GM18502 (cell line): ENCODE measurements at regions not wholly inside any gene's neighbourhood (a gene's known extent, or its start where the extent isn't known, plus 50 kb on each side); places are given as distances from the start of the nearest gene placed in this dataset.
"Not testable (repeated sequence)": the region's sequence is repeated elsewhere in the genome, so short reads cannot be mapped to it uniquely, and the experiment has no call there.

Experiments
- ATAC-seq: cut with Tn5 transposase; IDR thresholded peaks from one replicate; pipeline ENCODE4 v1.9.1; 2021; ENCODE audit warnings: mild to moderate bottlenecking; ENCODE audit not compliant: unreplicated experiment, poor library complexity

DNA sequence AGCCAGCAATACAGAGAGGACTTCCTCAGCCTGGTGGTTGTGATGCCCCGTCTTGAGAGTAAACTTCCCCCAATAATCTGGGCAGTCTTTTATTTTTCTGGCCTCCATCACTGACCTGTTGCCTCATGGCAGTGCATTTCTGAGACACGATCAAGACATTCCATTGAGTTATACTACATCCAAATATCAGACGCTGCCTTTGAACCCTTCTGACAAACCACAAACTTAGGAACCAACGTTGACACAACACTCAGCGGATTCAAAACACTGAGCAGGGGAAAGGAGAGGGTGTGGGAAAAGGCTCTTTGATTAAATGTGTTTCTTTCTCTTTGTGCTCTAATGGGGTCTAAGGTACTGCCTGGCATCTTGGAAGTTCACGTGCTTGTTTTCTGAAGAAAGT is 100.7 kb upstream of the TBX5 start:
- no peak for ATAC-seq

DNA sequence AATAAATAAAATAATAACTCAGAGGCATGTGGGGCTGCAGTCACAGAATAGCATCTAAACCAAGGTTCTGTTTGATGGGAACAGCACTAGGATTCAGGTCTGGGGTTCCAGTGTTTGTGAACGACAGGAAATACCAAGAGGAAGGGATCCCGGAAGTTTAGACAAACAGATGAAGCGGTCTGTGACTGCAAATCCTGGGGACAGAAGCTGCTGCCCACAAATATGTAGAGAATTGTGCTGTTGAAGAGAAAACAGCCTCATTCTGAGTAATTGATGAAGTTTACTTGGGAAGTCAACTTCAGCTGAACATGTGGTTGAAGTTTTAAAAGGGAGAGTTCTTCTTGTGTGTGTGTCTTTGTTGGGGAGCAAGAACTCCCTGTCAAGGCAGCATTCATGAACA is 98.4 kb upstream of the TBX5 start:
- no peak for ATAC-seq

DNA sequence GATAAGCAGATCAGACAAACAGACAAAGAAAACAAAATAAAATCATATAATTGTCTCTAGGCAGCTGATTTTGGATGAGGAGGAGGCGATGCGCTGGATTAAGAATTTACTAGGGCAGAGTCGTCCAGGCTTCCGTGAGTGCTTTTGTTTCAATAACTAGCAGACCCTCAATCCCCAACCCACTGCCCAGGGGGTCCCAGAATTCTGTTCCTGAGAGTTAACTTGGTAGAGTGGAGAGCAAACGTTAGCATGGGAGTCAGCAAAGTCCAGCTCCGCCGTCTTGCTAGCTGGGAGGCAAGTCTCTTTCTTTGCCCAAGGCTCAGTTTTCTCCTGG is 95.5 kb upstream of the TBX5 start:
- no peak for ATAC-seq

DNA sequence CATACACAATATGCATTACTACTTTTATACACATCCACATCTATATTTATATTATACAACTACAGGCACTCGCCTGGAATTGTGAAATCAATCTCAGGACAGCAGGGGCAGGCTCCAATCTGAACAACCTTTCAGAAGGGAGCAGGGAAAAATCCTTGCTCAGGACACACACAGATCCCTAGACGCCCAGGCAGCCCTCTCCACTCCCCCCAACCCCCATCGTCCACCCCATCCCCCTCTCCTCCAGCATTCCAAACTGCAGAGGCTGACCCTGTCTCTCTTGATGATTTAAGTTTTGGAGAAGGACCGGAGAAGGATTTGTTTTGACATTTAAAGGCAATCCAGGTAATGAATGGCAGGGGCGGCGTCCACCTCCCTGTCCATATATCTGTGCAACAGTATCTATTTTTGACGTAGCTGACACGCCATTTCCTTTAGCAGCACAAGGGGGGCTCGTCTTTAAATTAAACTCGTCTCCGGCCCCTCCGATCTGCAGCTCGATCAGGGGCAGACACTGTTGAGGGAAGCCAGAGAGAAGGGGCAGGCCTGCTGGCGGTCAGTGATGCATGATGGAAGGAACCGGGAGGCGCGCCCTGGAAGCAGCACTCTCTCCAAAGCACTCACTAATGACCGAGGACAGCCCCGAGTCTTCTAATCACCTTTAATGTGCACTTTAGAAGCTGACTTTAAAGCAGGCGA is 95.0 kb upstream of the TBX5 start:
- no peak for ATAC-seq

DNA sequence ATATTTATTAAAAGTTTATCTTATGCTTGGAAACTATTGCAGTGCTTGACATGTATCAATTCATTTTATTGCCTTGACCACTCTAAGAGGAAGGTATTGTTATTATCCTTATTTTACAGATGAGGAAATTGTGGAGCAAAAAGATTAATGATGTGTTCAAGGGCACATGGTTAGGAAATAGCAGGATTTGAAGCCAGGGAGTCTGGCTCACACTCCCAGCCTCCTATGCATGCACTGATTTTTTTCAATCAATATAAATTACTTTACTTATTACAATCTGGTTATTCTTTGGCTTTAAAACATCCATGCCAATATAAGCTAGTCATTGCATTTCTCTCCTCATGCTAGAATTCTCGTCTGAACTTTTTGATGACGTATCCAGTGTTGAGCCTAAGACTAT is 94.2 kb upstream of the TBX5 start:
- ATAC-seq, result no peak

DNA sequence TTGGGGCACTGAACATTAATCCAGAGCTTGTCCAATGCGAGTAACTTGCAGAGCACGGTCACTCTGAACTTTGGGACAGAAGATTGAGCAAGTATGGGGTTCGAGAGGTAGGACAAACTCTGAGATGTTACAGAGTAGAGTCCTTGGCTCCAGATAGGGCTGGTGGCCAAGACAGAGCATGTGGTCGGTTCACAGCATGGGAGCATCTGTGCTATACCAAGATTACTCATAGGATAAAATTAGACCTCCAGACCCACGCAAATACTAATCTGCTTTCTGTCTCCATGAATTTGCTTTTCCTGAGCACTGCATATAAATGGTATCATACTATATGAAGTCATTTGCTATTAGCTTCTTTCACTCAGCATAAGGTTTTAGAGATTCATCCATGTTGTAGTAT is 93.4 kb upstream of the TBX5 start:
- no peak for ATAC-seq

DNA sequence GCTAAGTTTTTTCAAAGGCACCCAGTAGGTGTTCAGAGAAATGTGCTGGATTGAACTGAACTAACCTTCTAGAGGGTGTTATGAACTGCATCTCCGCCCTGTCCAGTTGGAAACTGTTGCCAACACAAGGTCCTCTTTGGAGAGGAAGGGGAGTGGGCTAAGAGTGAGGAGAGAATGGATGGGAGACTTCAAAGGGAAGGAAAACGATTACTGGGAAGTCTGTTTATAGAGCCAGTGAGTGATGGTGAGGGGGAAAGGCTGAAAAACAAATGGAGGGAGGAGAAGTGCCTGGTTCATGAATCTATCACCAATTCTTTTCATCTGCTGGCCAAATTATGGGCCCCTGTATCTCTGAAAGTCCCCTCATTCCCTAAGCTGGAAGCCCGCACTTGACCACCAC is 86.0 kb upstream of the TBX5 start:
- no peak for ATAC-seq

DNA sequence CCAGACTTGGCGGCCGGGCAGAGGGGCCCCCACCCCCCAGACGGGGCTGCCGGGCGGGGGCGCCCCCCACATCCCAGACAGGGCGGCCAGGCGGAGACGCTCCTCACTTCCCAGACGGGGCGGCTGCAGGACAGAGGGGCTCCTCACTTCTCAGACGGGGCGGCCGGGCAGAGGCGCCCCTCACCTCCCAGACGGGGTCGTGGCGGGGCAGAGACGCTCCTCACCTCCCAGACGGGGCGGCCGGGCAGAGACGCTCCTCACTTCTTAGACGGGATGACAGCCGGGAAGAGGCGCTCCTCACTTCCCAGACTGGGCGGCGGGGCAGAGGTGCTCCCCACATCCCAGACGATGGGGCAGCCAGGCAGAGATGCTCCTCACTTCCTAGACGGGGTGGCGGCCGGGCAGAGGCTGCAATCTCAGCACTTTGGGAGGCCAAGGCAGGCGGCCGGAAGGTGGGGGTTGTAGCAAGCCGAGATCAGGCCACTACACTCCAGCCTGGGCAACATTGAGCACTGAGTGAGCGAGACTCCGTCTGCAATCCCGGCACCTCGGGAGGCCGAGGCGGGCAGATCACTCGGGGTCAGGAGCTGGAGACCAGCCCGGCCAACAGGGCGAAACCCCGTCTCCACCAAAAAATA is 79.0 kb upstream of the TBX5 start:
- ATAC-seq, result not testable (repeated sequence)

DNA sequence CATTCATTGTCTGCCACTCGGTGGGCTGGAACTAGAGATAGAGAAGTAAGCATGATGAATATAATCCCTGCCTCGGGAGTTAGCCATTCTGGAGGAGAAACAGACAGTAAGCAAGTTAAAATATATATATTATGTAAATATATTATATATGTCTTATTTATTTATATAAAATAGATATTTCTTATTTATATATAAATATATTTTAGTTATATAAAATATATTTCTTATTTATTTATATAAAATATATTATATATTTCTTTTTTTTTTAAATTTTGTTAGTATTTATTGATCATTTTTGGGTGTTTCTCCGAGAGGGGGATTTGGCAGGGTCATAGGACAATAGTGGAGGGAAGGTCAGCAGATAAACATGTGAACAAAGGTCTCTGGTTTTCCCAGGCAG is 78.1 kb upstream of the TBX5 start:
- ATAC-seq, result no peak

DNA sequence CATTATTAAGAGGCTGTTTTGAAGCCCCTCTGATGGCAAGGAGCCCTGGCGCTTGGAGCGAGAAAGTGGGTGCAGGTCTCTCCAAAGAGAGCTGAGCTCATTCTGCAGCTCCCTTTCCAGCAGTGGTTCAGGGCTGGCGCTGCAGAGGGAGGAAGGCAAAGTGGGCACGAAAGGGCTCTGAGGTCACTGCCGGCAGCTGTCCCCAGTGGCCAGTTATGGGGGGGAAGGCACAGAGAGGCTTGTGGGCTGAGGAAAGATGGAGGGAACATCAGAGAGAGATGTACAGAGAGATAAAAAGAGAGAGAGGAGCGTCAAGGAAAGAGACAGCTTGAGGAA is 75.2 kb upstream of the TBX5 start:
- no peak for ATAC-seq

DNA sequence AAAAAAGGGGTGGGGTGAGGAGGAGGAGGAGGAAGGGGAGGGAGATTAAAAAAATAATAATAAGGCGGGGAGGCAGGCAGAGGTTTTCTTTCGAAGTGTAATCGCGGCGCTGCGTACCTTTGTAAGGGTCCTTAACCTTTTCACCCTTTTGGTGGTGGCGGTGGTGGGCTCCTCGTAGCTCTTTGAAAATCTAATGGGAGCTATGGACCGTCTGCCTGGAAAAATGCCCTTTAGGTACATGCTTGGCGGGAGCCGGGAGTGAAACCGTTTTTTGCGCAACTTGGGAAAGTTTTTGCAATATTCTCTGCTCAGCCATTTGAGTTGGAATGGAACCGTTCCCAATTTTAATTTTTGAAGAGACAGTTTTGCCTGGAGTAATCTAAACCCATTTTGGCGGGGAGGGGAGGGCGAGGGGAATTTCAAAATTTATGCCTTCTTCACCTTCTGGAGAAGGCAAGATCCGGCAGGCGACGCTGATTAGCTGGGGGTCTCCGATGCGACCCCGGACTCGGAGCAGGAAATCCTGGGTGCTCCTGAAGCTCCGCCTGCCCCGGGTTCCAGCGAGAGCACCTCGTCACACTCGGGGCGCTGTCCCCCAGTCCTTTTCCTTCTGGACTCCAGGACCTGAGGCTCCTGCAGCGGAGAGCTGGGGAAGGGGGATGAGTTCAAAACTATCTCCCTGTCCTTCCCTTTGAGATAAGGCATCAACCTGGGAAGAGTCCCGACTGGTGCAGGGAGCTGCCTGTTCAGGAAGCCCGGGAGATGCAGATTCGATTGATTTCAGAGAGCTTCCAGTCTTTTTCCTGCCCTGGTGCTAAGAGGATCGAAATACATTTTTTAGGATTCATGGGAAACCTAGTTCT is 74.6 kb upstream of the TBX5 start:
- no peak for ATAC-seq

DNA sequence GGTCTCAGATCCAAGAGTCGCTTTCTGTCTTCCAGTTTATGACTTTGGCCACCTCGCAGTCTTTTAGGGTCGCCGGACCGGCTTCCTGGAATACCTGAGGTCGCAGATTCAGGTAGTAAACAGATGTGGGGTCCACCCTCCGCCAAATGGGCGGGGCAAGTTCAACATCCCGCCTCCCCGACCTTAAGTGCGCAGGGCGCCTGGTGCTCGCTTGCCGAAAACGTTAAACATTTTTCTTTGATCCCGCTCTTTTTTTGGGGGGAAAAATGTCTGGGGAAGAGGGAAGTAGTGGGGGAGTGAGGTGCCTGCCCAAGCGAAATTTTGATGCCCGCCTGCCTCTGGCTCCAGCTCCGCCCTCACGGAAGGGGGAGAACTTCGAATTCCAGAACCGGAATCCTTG is 73.9 kb upstream of the TBX5 start:
- no peak for ATAC-seq

DNA sequence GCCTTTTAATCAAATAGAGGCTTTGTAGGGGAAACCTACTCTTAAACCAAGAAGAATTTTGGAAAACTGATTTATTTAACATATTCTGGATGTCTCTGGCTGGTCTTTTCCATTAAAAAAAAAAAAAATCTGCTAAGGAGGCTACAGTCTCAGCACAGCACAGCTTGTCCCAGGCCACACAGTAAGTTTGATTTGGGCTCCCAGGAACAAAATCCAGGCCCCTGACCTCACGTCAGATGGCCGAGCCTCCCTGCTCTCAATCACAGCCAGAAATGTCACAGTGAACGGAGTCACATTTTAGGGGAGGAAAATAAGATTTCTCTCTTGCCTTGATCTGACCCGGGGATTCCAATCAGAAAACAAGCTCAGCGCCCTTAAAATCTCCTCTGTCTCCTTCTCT is 72.9 kb upstream of the TBX5 start:
- no peak for ATAC-seq

DNA sequence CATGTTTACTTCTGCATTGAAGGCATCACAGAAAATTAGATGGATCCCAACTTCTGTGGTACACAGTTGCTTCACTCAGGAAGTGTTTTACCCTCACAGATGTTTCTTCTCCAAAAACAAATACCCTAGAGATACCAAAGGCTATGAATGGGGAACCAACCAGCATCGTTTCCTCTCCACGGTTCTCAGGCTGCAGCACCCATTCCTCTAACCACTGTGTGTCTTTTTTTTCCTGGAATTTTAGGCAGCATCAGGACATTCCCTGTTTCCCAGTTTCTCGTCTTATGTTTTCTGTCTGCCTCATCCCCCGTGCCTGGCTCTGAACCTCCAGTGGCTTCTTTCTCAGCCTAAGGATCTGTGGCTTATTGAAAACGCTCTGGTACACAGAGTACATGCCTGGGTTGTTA is 72.0 kb upstream of the TBX5 start:
- no peak for ATAC-seq

DNA sequence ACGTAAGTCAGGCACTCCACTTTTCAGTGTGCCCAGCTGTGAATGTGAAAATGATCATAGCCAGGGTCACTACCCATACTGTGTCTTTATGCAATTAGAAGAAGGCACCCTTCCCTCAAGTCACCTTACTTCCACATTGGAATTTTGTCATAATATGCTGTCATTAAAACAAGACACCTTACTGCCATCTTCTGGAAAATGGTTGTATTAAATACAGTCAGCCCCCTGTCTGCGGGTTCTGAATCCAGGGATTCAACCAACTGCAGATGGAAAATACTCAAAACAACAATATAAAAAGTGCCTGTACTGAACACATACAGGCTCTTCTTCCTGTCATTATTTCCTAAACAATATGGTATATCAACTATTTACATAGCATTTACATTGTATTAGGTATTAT is 70.2 kb upstream of the TBX5 start:
- no peak for ATAC-seq

DNA sequence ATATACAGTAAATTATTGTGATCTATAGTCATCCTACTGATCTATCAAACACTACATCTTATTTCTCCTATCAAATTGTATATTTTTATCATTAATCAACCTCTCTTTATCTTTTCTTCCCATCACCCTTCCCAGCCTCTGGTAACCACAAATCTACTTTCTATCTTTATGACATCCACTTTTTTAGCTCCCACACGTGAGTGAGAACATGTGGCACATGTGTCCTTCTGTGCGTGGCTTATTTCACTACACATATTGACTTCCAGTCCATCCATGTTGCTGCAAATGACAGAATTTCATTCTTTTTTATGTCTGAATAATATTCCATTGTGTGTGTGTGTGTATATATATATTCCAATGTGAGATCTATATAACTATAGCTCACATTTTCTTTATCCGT is 67.8 kb upstream of the TBX5 start:
- no peak for ATAC-seq

DNA sequence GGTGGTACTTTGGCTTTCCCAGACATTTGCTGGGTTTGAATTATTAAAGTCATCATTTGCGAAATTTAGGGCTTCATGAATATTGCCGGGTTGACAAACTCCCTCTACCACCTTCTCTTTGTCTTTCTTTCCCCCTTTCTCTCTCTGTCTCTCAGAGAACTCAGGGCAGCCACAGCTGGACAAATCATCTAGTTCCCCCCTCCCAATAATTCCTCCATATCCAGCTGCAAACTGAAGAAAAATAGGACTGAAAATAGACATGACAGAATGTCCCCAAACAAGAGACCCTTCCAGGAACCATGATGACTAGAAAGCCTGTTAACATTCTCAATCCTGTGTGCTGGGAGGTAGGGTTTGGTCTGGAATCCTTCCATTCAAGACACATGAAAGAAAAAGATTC is 67.1 kb upstream of the TBX5 start:
- no peak for ATAC-seq

DNA sequence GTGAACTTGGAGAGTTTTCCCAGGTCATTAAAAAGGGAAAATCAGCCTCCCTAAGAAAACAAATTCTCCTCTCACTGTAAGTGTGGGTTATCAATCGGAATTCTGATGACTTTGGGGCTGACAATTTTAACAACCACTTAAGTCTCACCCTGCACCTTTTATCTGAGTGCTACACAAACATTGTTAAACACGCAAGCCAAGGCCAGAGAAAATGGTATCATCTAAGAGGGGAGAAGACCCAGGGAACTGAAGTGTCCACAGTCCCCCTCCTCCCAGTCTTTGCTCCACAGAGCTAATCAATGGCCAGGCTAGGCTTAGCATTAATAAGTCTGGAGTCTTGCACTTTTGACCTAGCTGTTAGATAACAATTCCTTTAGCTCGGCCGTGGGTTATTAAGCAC is 51.7 kb upstream of the TBX5 start:
- ATAC-seq, result no peak
